NCI-H510A (cell line): ENCODE measurements at regions not wholly inside any gene's neighbourhood (a gene's known extent, or its start where the extent isn't known, plus 50 kb on each side); places are given as distances from the start of the nearest gene placed in this dataset.
A peak's percentile ranks its signal among the peaks of the same experiment; 100 is the strongest.

Experiments used
- DNase-seq: peaks from one replicate; lab custom pipeline; 2025; lab: John Stamatoyannopoulos, UW

GRCh38 chr13:109858319-109858718 is 71.9 kb upstream of the IRS2 start:
- no peak for DNase-seq

GRCh38 chr13:109857803-109858202 is 71.4 kb upstream of the IRS2 start:
- no peak for DNase-seq

- no peak for DNase-seq
Measured at GRCh38 chr13:109857325-109857724, 70.9 kb upstream of the IRS2 start.

GRCh38 chr13:109856350-109856749 is 70.0 kb upstream of the IRS2 start:
- no peak for DNase-seq

- DNase-seq: no peak
Measured at GRCh38 chr13:109853153-109853552, 66.8 kb upstream of the IRS2 start.

- no peak for DNase-seq
Measured at GRCh38 chr13:109846185-109846584, 59.8 kb upstream of the IRS2 start.

- no peak for DNase-seq
Measured at GRCh38 chr13:109844396-109844795, 58.0 kb upstream of the IRS2 start.

GRCh38 chr13:109843695-109844094 is 57.3 kb upstream of the IRS2 start:
- no peak for DNase-seq

GRCh38 chr13:109842212-109842920 is 56.0 kb upstream of the IRS2 start:
- DNase-seq: no peak

GRCh38 chr13:109840893-109841287 is 54.5 kb upstream of the IRS2 start:
- DNase-seq: no peak

- no peak for DNase-seq
Measured at GRCh38 chr13:109840201-109840892, 54.0 kb upstream of the IRS2 start.

- DNase-seq: peak; percentile 68
Measured at GRCh38 chr13:109836629-109837607, 50.5 kb upstream of the IRS2 start.
